ENCODE measurements at regions not wholly inside any gene's neighbourhood (a gene's known extent, or its start where the extent isn't known, plus 50 kb on each side); places are given as distances from the start of the nearest gene placed in this dataset.

- TF ChIP-seq USF1 (IDR thresholded peaks at IDR 0.05) (no peak), YY1 (IDR thresholded peaks at IDR 0.05; ENCODE audit: low read depth) (no peak), NFIC (IDR thresholded peaks at IDR 0.05) (no peak), REST (IDR thresholded peaks at IDR 0.05; ENCODE audit: low read depth) (no peak), TAF1 (IDR thresholded peaks at IDR 0.05; ENCODE audit: low read depth) (no peak), EGR1 (IDR thresholded peaks at IDR 0.05) (no peak), CREB1 (IDR thresholded peaks at IDR 0.05; ENCODE audit: low read depth) (no peak), ZBTB7A (IDR thresholded peaks at IDR 0.05; ENCODE audit: low read depth) (no peak), FOXM1 (IDR thresholded peaks at IDR 0.05; ENCODE audit: borderline replicate concordance, low read depth) (no peak), RAD21 (IDR thresholded peaks at IDR 0.05; ENCODE audit: low read depth) (no peak), EP300 (IDR thresholded peaks at IDR 0.05; ENCODE audit: borderline replicate concordance) (no peak)
- TF ChIP-seq, protein P1, sequence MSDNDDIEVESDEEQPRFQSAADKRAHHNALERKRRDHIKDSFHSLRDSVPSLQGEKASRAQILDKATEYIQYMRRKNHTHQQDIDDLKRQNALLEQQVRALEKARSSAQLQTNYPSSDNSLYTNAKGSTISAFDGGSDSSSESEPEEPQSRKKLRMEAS (IDR thresholded peaks at IDR 0.05), result no peak
These were observed 268.0 kb downstream of the HACE1 start for GRCh38 chr6:104591573-104592334.

DNA sequence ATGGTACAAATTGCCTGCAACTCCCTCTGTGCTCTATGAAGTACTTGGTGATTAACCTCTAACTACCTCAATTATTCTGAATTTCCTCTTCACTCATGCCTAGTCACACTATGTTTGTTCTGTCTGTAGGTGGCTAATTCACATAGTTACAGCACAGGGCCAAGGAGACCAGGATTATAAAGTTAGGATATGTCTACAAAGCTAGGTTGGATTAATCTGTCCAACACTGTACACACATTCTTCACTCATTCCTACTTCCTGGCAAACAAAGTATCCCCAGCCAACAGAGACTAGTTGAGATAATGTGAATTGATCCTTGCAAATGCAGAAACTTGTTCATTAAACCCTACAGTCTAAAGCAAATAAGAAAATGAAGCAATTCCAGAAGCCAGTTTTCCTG, 269.8 kb downstream of the HACE1 start:
- no peak for TF ChIP-seq TEAD4 (IDR thresholded peaks at IDR 0.05)
- TF ChIP-seq ZBTB7A (IDR thresholded peaks at IDR 0.05; ENCODE audit: low read depth), result no peak
- TF ChIP-seq EP300 (IDR thresholded peaks at IDR 0.05; ENCODE audit: borderline replicate concordance), result no peak

DNA sequence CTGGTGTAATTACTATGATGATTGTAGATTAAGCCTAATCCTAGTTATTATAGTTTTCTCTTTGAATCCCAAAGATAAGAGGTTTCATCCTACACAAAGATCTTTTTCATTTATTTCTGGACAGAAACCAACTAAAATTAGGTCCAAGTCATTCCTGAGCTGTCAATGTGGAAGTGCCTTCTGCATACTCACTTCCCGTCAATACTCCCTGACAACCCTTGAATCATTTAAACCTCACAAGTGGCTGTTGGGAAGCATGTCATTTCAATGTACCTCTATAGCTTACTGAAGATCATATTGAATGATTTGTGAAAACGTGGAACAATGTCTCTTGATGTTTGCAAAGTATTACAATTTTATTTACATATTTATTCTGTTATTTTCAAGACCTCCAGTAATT, 274.1 kb downstream of the HACE1 start:
- no peak for TF ChIP-seq EP300 (IDR thresholded peaks at IDR 0.05; ENCODE audit: borderline replicate concordance)
- no peak for TF ChIP-seq TAF1 (IDR thresholded peaks at IDR 0.05; ENCODE audit: low read depth)
- TF ChIP-seq RAD21 (IDR thresholded peaks at IDR 0.05; ENCODE audit: low read depth), result no peak
- no peak for TF ChIP-seq ZBTB7A (IDR thresholded peaks at IDR 0.05; ENCODE audit: low read depth)
- no peak for TF ChIP-seq CEBPB (IDR thresholded peaks at IDR 0.05)
- TF ChIP-seq YY1 (IDR thresholded peaks at IDR 0.05; ENCODE audit: low read depth), result no peak
- TF ChIP-seq FOXM1 (IDR thresholded peaks at IDR 0.05; ENCODE audit: borderline replicate concordance, low read depth), result no peak
- TF ChIP-seq REST (IDR thresholded peaks at IDR 0.05; ENCODE audit: low read depth), result no peak
- TF ChIP-seq, protein P1 (IDR thresholded peaks at IDR 0.05), result no peak
- no peak for TF ChIP-seq CREB1 (IDR thresholded peaks at IDR 0.05; ENCODE audit: low read depth)
- no peak for TF ChIP-seq NFIC (IDR thresholded peaks at IDR 0.05)
- no peak for TF ChIP-seq EGR1 (IDR thresholded peaks at IDR 0.05)
- TF ChIP-seq TCF12 (IDR thresholded peaks at IDR 0.05; ENCODE audit: low read depth), result no peak
- TF ChIP-seq TEAD4 (IDR thresholded peaks at IDR 0.05), result no peak
- no peak for TF ChIP-seq USF1 (IDR thresholded peaks at IDR 0.05)

GRCh38 chr6:104580452-104580851, 279.3 kb downstream of the HACE1 start:
- TF ChIP-seq YY1 (IDR thresholded peaks at IDR 0.05; ENCODE audit: low read depth), result no peak

- no peak for TF ChIP-seq EGR1 (IDR thresholded peaks at IDR 0.05)
- TF ChIP-seq EP300 (IDR thresholded peaks at IDR 0.05; ENCODE audit: borderline replicate concordance), result no peak
- no peak for TF ChIP-seq TEAD4 (IDR thresholded peaks at IDR 0.05)
- TF ChIP-seq NFIC (IDR thresholded peaks at IDR 0.05), result no peak
- no peak for TF ChIP-seq TCF12 (IDR thresholded peaks at IDR 0.05; ENCODE audit: low read depth)
- no peak for TF ChIP-seq TAF1 (IDR thresholded peaks at IDR 0.05; ENCODE audit: low read depth)
- no peak for TF ChIP-seq YY1 (IDR thresholded peaks at IDR 0.05; ENCODE audit: low read depth)
- TF ChIP-seq RAD21 (IDR thresholded peaks at IDR 0.05; ENCODE audit: low read depth), result no peak
- TF ChIP-seq CEBPB (IDR thresholded peaks at IDR 0.05), result no peak
- TF ChIP-seq, protein P1 (IDR thresholded peaks at IDR 0.05), result no peak
- no peak for TF ChIP-seq CREB1 (IDR thresholded peaks at IDR 0.05; ENCODE audit: low read depth)
- no peak for TF ChIP-seq USF1 (IDR thresholded peaks at IDR 0.05)
- no peak for TF ChIP-seq FOXM1 (IDR thresholded peaks at IDR 0.05; ENCODE audit: borderline replicate concordance, low read depth)
- no peak for TF ChIP-seq REST (IDR thresholded peaks at IDR 0.05; ENCODE audit: low read depth)
- TF ChIP-seq ZBTB7A (IDR thresholded peaks at IDR 0.05; ENCODE audit: low read depth), result no peak
These were observed 280.3 kb downstream of the HACE1 start for GRCh38 chr6:104579310-104579863.

Measured in Ishikawa (cell line).